ENCODE measurements at regions not wholly inside any gene's neighbourhood (a gene's known extent, or its start where the extent isn't known, plus 50 kb on each side); places are given as distances from the start of the nearest gene placed in this dataset.

GRCh38 chr4:122044501-122044900 lies 92.6 kb upstream of the TRPC3 start:
- ChIA-PET CTCF (ENCODE audit: unreplicated experiment) (no interaction called here), POLR2A (interaction anchor here (0.7 to 1.2 kb wide), 2 partner anchors 8 to 24 kb away, joined by 3 to 6 read pairs; no protein-coding TSS in a partner anchor)
- DNase-seq (ENCODE audit: low spot score) = no peak
- Histone ChIP-seq H3K4me2 (ENCODE audit: low read length) (no peak overlapping the region), H3K4me3 (ENCODE audit: low read depth, low read length, poor library complexity, severe bottlenecking) (no peak overlapping the region), H3K79me2 (ENCODE audit: insufficient read depth, low read depth, low read length) (no peaks in the 10 kb centered on the region), H3K27ac (ENCODE audit: low read depth, low read length, poor library complexity, severe bottlenecking) (no peak overlapping the region), H3K9me2 (ENCODE audit: insufficient read depth, low read length) (no peaks in the 10 kb centered on the region), H4K20me1 (ENCODE audit: insufficient read depth, low read length) (no peaks in the 10 kb centered on the region), H3K36me3 (ENCODE audit: insufficient read depth, low read length) (no peaks in the 10 kb centered on the region), H3K9me3 (ENCODE audit: low read length) (no peaks in the 10 kb centered on the region), H2AFZ (ENCODE audit: low read length) (no peak overlapping the region), H3K4me1 (ENCODE audit: insufficient read depth, low read length, poor library complexity, severe bottlenecking) (no peaks in the 10 kb centered on the region)
- no TSS peak for BruUV-seq (replicated peaks)
- TF ChIP-seq CTCF (conservative IDR thresholded peaks at IDR 0.05; ENCODE audit: low read length) (no peak), EZH2phosphoT487 (IDR thresholded peaks at IDR 0.05; ENCODE audit: borderline replicate concordance, low read depth, low read length) (no peak)
- intact Hi-C loops (cut with micrococcal nuclease; ENCODE audit: unreplicated experiment) = no loop called here

- DNase-seq (ENCODE audit: low spot score) = no peak
- BruUV-seq (replicated peaks) = no TSS peak
- Histone ChIP-seq H4K20me1 (ENCODE audit: insufficient read depth, low read length) (no peaks in the 10 kb centered on the region), H3K4me1 (ENCODE audit: insufficient read depth, low read length, poor library complexity, severe bottlenecking) (no peaks in the 10 kb centered on the region), H3K9me3 (ENCODE audit: low read length) (no peaks in the 10 kb centered on the region), H3K4me3 (ENCODE audit: low read depth, low read length, poor library complexity, severe bottlenecking) (no peak overlapping the region), H3K4me2 (ENCODE audit: low read length) (no peak overlapping the region), H3K9me2 (ENCODE audit: insufficient read depth, low read length) (no peaks in the 10 kb centered on the region), H3K36me3 (ENCODE audit: insufficient read depth, low read length) (no peaks in the 10 kb centered on the region), H3K79me2 (ENCODE audit: insufficient read depth, low read depth, low read length) (no peaks in the 10 kb centered on the region), H2AFZ (ENCODE audit: low read length) (no peak overlapping the region), H3K27ac (ENCODE audit: low read depth, low read length, poor library complexity, severe bottlenecking) (no peak overlapping the region)
- intact Hi-C loops (cut with micrococcal nuclease; ENCODE audit: unreplicated experiment) = no loop called here
- TF ChIP-seq CTCF (conservative IDR thresholded peaks at IDR 0.05; ENCODE audit: low read length) (no peak), EZH2phosphoT487 (IDR thresholded peaks at IDR 0.05; ENCODE audit: borderline replicate concordance, low read depth, low read length) (no peak)
- CTCF ChIA-PET (ENCODE audit: unreplicated experiment) = no interaction called here
- POLR2A ChIA-PET = interaction anchor here (1.5 kb wide), 1 partner anchor 13 kb away, joined by 3 read pairs; no protein-coding TSS in a partner anchor
Observed at GRCh38 chr4:122041312-122041711, 89.5 kb upstream of the TRPC3 start.

- H3K9me3 ChIP-seq (ENCODE audit: low read length) = no peaks in the 10 kb centered on the region
- TF ChIP-seq CTCF (conservative IDR thresholded peaks at IDR 0.05; ENCODE audit: low read length) (no peak), EZH2phosphoT487 (IDR thresholded peaks at IDR 0.05; ENCODE audit: borderline replicate concordance, low read depth, low read length) (no peak)
- H3K79me2 ChIP-seq (ENCODE audit: insufficient read depth, low read depth, low read length) = no peaks in the 10 kb centered on the region
- no peak overlapping the region for H3K27ac ChIP-seq (ENCODE audit: low read depth, low read length, poor library complexity, severe bottlenecking)
- no peak overlapping the region for H3K4me2 ChIP-seq (ENCODE audit: low read length)
- intact Hi-C loops (cut with micrococcal nuclease; ENCODE audit: unreplicated experiment) = no loop called here
- H3K36me3 ChIP-seq (ENCODE audit: insufficient read depth, low read length) = no peaks in the 10 kb centered on the region
- H4K20me1 ChIP-seq (ENCODE audit: insufficient read depth, low read length) = no peaks in the 10 kb centered on the region
- H3K4me3 ChIP-seq (ENCODE audit: low read depth, low read length, poor library complexity, severe bottlenecking) = no peak overlapping the region
- ChIA-PET CTCF (ENCODE audit: unreplicated experiment) (no interaction called here), POLR2A (no interaction called here)
- no peak for DNase-seq (ENCODE audit: low spot score)
- no peak overlapping the region for H2AFZ ChIP-seq (ENCODE audit: low read length)
- no peaks in the 10 kb centered on the region for H3K9me2 ChIP-seq (ENCODE audit: insufficient read depth, low read length)
- no peaks in the 10 kb centered on the region for H3K4me1 ChIP-seq (ENCODE audit: insufficient read depth, low read length, poor library complexity, severe bottlenecking)
- no TSS peak for BruUV-seq (replicated peaks)
Observed at GRCh38 chr4:122038896-122039295, 87.0 kb upstream of the TRPC3 start.
